ENCODE measurements at regions not wholly inside any gene's neighbourhood (a gene's known extent, or its start where the extent isn't known, plus 50 kb on each side); places are given as distances from the start of the nearest gene placed in this dataset.
"Not testable (repeated sequence)": the region's sequence is repeated elsewhere in the genome, so short reads cannot be mapped to it uniquely, and the experiment has no call there.

DNA sequence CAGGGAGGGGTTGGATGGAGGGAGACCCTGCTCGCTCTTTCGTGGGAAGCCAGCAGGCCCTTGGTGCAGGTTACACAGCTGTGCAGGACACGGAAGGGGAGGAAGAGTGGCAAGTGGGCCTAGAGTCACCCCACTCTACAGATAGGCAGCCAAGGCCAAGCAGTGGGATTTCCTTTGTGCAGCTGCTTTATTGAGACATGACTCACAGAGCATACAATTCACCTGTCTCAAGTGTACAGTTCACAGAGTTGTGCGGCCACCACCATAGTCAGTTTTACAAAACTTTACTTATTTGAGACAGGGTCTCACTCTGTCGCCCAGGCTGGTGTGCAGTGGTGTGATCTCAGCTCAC lies 91.2 kb upstream of the CIBAR2 start:
- H3K27ac ChIP-seq, result peak overlapping the region; percentile 27 to 86 (median 78)
- TF ChIP-seq CTCF (IDR thresholded peaks at IDR 0.05) (no peak), POLR2A (IDR thresholded peaks at IDR 0.05) (no peak), EP300 (IDR thresholded peaks at IDR 0.05; ENCODE audit: low read depth) (no peak), POLR2AphosphoS5 (IDR thresholded peaks at IDR 0.05) (no peak)
- in situ Hi-C loops (cut with MboI; ENCODE audit: low pct_ligation_motif_present in 1 of 4, low pct_unique_long_range_greater_than_20kb in 1 of 4, low sequenced_read_pairs in 3 of 4), result no loop called here
- H3K4me3 ChIP-seq, result no peak overlapping the region
- peaks cover 13% of the 10 kb centered on the region for H3K27me3 ChIP-seq
- H3K4me1 ChIP-seq, result peaks cover 35 to 59% (median 38%) of the 10 kb centered on the region in 4 donors
- intact Hi-C loops (cut with DNase I; ENCODE audit: low total_unique reads), result no loop called here
- 88 to 90% methylated on average over 2 to 5 of the region's 5 CpGs for WGBS, 2 donors (ENCODE audit: low coverage in 1 of 2)
- no peaks in the 10 kb centered on the region for H3K9me3 ChIP-seq
- DNase-seq, result no peak
- no peaks in the 10 kb centered on the region for H3K36me3 ChIP-seq

DNA sequence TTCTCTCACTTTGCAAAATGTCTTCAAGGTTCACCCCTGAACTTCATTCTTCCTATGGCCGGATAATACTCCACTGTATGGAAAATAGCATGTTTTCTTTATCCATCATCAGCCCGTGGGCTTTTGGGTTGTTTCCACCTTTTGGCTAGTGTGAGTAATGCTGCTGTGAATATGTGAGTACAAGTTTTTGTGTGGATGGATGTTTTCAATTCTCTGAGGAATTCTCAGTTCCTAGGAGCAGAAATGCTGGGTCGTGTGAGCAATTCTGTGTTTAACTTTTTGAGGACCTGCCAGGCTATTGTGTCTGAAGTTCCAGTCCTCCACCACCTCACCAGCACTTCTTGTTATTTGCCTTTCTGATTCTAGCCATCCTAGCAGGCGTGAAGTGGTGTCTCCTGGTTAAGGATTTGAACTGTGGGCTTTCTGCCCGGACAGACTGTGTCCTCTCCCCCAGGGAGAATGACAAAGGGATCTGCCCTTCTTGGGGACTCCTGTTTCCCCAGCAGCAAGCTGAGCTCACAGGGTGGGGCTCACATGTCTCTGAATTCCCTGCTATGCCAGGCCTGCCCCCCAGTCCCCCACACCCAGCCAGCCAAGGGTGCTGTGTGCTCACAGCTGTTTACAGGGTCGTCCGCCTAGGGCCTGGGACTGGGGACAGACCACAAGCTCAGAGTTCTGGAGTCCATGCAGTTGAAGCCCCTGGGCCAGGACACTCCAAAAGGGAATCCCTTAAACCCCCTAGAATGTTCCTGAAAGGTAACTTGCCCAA lies 92.2 kb upstream of the CIBAR2 start:
- H3K4me3 ChIP-seq, result no peak overlapping the region
- H3K27ac ChIP-seq, result peak overlapping the region; percentile 27 to 86 (median 78)
- WGBS, 2 donors (ENCODE audit: low coverage in 1 of 2), result 53 to 69% methylated on average over 3 to 7 of the region's 7 CpGs
- no peaks in the 10 kb centered on the region for H3K36me3 ChIP-seq
- intact Hi-C loops (cut with DNase I; ENCODE audit: low total_unique reads) (no loop called here), in situ Hi-C loops (cut with MboI; ENCODE audit: low pct_ligation_motif_present in 1 of 4, low pct_unique_long_range_greater_than_20kb in 1 of 4, low sequenced_read_pairs in 3 of 4) (no loop called here)
- no peak for DNase-seq
- peaks cover 13% of the 10 kb centered on the region for H3K27me3 ChIP-seq
- peaks cover 32 to 50% (median 36%) of the 10 kb centered on the region in 4 donors for H3K4me1 ChIP-seq
- H3K9me3 ChIP-seq, result no peaks in the 10 kb centered on the region
- TF ChIP-seq EP300 (IDR thresholded peaks at IDR 0.05; ENCODE audit: low read depth) (no peak), POLR2AphosphoS5 (IDR thresholded peaks at IDR 0.05) (no peak), CTCF (IDR thresholded peaks at IDR 0.05) (no peak), POLR2A (IDR thresholded peaks at IDR 0.05) (no peak)

- in situ Hi-C loops (cut with MboI; ENCODE audit: low pct_ligation_motif_present in 1 of 4, low pct_unique_long_range_greater_than_20kb in 1 of 4, low sequenced_read_pairs in 3 of 4); intact Hi-C loops (cut with DNase I; ENCODE audit: low total_unique reads); H3K9me3 ChIP-seq; H3K4me3 ChIP-seq; H3K36me3 ChIP-seq; DNase-seq: not testable (repeated sequence)
- Histone ChIP-seq H3K27me3 (peaks cover 13% of the 10 kb centered on the region), H3K27ac (peak overlapping the region in 2 of 4 donors; percentile 22 to 66), H3K4me1 (peaks cover 31 to 50% (median 38%) of the 10 kb centered on the region in 4 donors)
- 84 to 100% methylated on average over 2 to 6 of the region's 6 CpGs for WGBS, 2 donors (ENCODE audit: low coverage in 1 of 2)
These were observed 93.0 kb upstream of the CIBAR2 start for GRCh38 chr16:85205257-85205656.

- Histone ChIP-seq H3K4me3 (no peak overlapping the region), H3K4me1 (peaks cover 31 to 48% (median 38%) of the 10 kb centered on the region in 4 donors), H3K9me3 (no peaks in the 10 kb centered on the region), H3K27ac (peak overlapping the region; percentile 35 to 83 (median 71)), H3K36me3 (no peaks in the 10 kb centered on the region), H3K27me3 (peaks cover 13% of the 10 kb centered on the region)
- intact Hi-C loops (cut with DNase I; ENCODE audit: low total_unique reads), result no loop called here
- in situ Hi-C loops (cut with MboI; ENCODE audit: low pct_ligation_motif_present in 1 of 4, low pct_unique_long_range_greater_than_20kb in 1 of 4, low sequenced_read_pairs in 3 of 4), result no loop called here
- no peak for DNase-seq
- TF ChIP-seq POLR2A (IDR thresholded peaks at IDR 0.05) (no peak), EP300 (IDR thresholded peaks at IDR 0.05; ENCODE audit: low read depth) (no peak), POLR2AphosphoS5 (IDR thresholded peaks at IDR 0.05) (no peak), CTCF (IDR thresholded peaks at IDR 0.05) (no peak)
- 42% methylated on average over 23 of the region's 23 CpGs; no CpG with 5 or more reads in 1 of the 2 donors for WGBS, 2 donors (ENCODE audit: low coverage in 1 of 2)
These were observed 93.6 kb upstream of the CIBAR2 start for GRCh38 chr16:85205747-85206471.
